Heart left ventricle (tissue), 16 donors: ENCODE measurements at regions not wholly inside any gene's neighbourhood (a gene's known extent, or its start where the extent isn't known, plus 50 kb on each side); places are given as distances from the start of the nearest gene placed in this dataset.

Experiments
- ATAC-seq, 4 donors: fragments of 200-7000 bp; cut with Tn5 transposase; one replicate each; pipeline ENCODE4 v1.9.1; 2020 to 2022; ENCODE audit warnings: moderate library complexity in 4 of 4, mild to moderate bottlenecking in 3 of 4, moderate number of reproducible peaks in 1 of 4
- DNase-seq, 5 donors: peaks; one replicate each; pipeline ENCODE4 v3.0.0-alpha.2; 2020
- H3K27ac ChIP-seq, 12 donors: fragments of 200-600 bp; sonication (generic) in 4 of 12; one replicate each; pipeline versions ENCODE4 v1.5.0 to v1.8.0; 2016 to 2022; ENCODE audit warnings: mild to moderate bottlenecking in 2 of 12
- H3K27me3 ChIP-seq, 9 donors: fragments of 200-600 bp; sonication (generic) in 2 of 9; one replicate each; pipeline versions ENCODE4 v1.5.1 to v1.8.0; 2016 to 2022; ENCODE audit warnings: mild to moderate bottlenecking in 3 of 9
- H3K36me3 ChIP-seq, 9 donors: fragments of 200-600 bp; sonication (generic) in 2 of 9; one replicate each; pipeline versions ENCODE4 v1.5.0 to v1.8.0; 2018 to 2022; ENCODE audit warnings: mild to moderate bottlenecking in 2 of 9
- H3K4me1 ChIP-seq, 12 donors: fragments of 200-600 bp; sonication (generic) in 4 of 12; one replicate each; pipeline versions ENCODE4 v1.5.0 to v1.8.0; 2016 to 2022; ENCODE audit warnings: mild to moderate bottlenecking in 3 of 12
- H3K4me3 ChIP-seq, 12 donors: fragments of 200-600 bp; sonication (generic) in 4 of 12; one replicate each; pipeline versions ENCODE4 v1.5.0 to v1.8.0; 2017 to 2022; ENCODE audit warnings: mild to moderate bottlenecking in 9 of 12, moderate library complexity in 4 of 12
- H3K9me3 ChIP-seq, 12 donors: fragments of 200-600 bp; sonication (generic) in 4 of 12; one replicate each; pipeline versions ENCODE4 v1.5.0 to v1.8.0; 2016 to 2022; ENCODE audit warnings: mild to moderate bottlenecking in 1 of 12
- CTCF ChIP-seq, 12 donors: fragments of 200-600 bp; sonication (generic) in 4 of 12; IDR thresholded peaks; one replicate each; pipeline versions ENCODE4 v1.5.0 to v1.8.0; 2018 to 2022; ENCODE audit warnings: antibody characterized with exemption in 12 of 12, mild to moderate bottlenecking in 5 of 12
- POLR2A ChIP-seq, 2 donors: fragments of 450-650 bp; IDR thresholded peaks; one replicate each; pipeline ENCODE4 v1.6.1; 2017; ENCODE audit warnings: antibody characterized with exemption in 2 of 2, mild to moderate bottlenecking in 2 of 2, moderate library complexity in 2 of 2
- WGBS, 4 donors: extraction: QIAGEN DNeasy Blood & Tissue Kit in 2 of 4; methylation state at CpG; one replicate each; pipeline versions ENCODE4 v1.1.5 to v1.1.7; 2013 to 2018; 5-methylcytosine and 5-hydroxymethylcytosine counted together
- intact Hi-C, 10 donors: fragments of 100-400 bp; cut with DNase I; formaldehyde crosslinking; loops; one replicate each; pipeline versions ENCODE4 v1.11.1 to v1.14.2; 2022
- donor health status: ischemic (EF 13 %, LVEDD 7.1; RV severe dilation, severe dysfunction).
- donor health status: healthy with polysubstance abuse.
- donor health status: DM: no; HTN: yes; CAD: no.
- donor health status: DM: no; HTN: no; CAD: no.
- donor health status: ischemic (EF 25% LVEDD 6.9; RV normal size, moderate dysfunction).
- donor health status: ischemic (EF 25% LVEDD 5.7; RV mildly dilated, moderate dysfunction).
- donor health status: healthy.
- donor health status: DM: yes; HTN: yes; CAD: no.
- donor health status: ischemic (EF 35%, LVEDD 5.7; RV mildly dilated, moderate dysfunction).
- donor health status: nonischemic (EF 11% LVEDD 7.7; RV severe dilation, severe dysfunction).
- donor health status: DM: yes; HTN: yes; CAD: no.
- donor health status: PGD.
- donor health status: ischemic (EF 29% LVEDD 5.4; RV normal size, mild dysfunction).
- donor health status: nonischemic (EF 23%, LVEDD 6.1; RV moderate dilation, normal function).

GRCh38 chr11:110802162-110802561 lies 89.9 kb upstream of the ARHGAP20 start:
- Histone ChIP-seq H3K27ac (no peak overlapping the region), H3K4me3 (no peak overlapping the region), H3K36me3 (no peaks in the 10 kb centered on the region), H3K4me1 (peaks cover 0 to 25% (median 0%) of the 10 kb centered on the region in 12 donors), H3K9me3 (no peaks in the 10 kb centered on the region), H3K27me3 (no peaks in the 10 kb centered on the region)
- ATAC-seq (no peak), DNase-seq (no peak)
- no peak for TF ChIP-seq POLR2A (IDR thresholded peaks at IDR 0.05)
- no peak for TF ChIP-seq CTCF (IDR thresholded peaks at IDR 0.05)
- intact Hi-C loops: no loop called here
- WGBS, 4 donors: 73 to 76% (median 74%) methylated on average over 2 of the region's 2 CpGs

- Histone ChIP-seq H3K27ac (no peak overlapping the region), H3K27me3 (no peaks in the 10 kb centered on the region), H3K4me3 (no peak overlapping the region), H3K4me1 (peaks cover 0 to 26% (median 0%) of the 10 kb centered on the region in 12 donors), H3K9me3 (no peaks in the 10 kb centered on the region), H3K36me3 (no peaks in the 10 kb centered on the region)
- intact Hi-C loops: no loop called here
- DNase-seq (no peak), ATAC-seq (no peak)
- 47 to 65% (median 56%) methylated on average over 3 of the region's 3 CpGs for WGBS, 4 donors
- TF ChIP-seq CTCF (IDR thresholded peaks at IDR 0.05) (no peak), POLR2A (IDR thresholded peaks at IDR 0.05) (no peak)
These were observed 89.1 kb upstream of the ARHGAP20 start for GRCh38 chr11:110801328-110801727.

GRCh38 chr11:110798201-110798900 lies 86.1 kb upstream of the ARHGAP20 start:
- Histone ChIP-seq H3K4me1 (peaks cover 0 to 26% (median 0%) of the 10 kb centered on the region in 12 donors), H3K4me3 (no peak overlapping the region), H3K27ac (no peak overlapping the region), H3K9me3 (no peaks in the 10 kb centered on the region), H3K27me3 (no peaks in the 10 kb centered on the region), H3K36me3 (no peaks in the 10 kb centered on the region)
- WGBS, 4 donors: 59 to 61% (median 60%) methylated on average over 6 of the region's 6 CpGs
- intact Hi-C loops: no loop called here
- peak in 1 of 4 donors; percentile 37 for ATAC-seq
- TF ChIP-seq CTCF (IDR thresholded peaks at IDR 0.05) (no peak), POLR2A (IDR thresholded peaks at IDR 0.05) (no peak)
- DNase-seq: no peak

- intact Hi-C loops: no loop called here
- WGBS, 4 donors: 77 to 92% (median 83%) methylated on average over 3 of the region's 3 CpGs
- DNase-seq: no peak
- TF ChIP-seq POLR2A (IDR thresholded peaks at IDR 0.05) (no peak), CTCF (IDR thresholded peaks at IDR 0.05) (no peak)
- H3K9me3 ChIP-seq: peaks cover 0 to 3% (median 0%) of the 10 kb centered on the region in 12 donors
- H3K4me1 ChIP-seq: peaks cover 0 to 26% (median 0%) of the 10 kb centered on the region in 12 donors
- no peak overlapping the region for H3K4me3 ChIP-seq
- H3K27ac ChIP-seq: peak overlapping the region in 1 of 12 donors; percentile 18
- ATAC-seq: peak in 2 of 4 donors; percentile 36 to 62
- no peaks in the 10 kb centered on the region for H3K27me3 ChIP-seq
- H3K36me3 ChIP-seq: no peaks in the 10 kb centered on the region
These were observed 85.2 kb upstream of the ARHGAP20 start for GRCh38 chr11:110797453-110797852.
